ENCODE measurements at regions not wholly inside any gene's neighbourhood (a gene's known extent, or its start where the extent isn't known, plus 50 kb on each side); places are given as distances from the start of the nearest gene placed in this dataset.

DNA sequence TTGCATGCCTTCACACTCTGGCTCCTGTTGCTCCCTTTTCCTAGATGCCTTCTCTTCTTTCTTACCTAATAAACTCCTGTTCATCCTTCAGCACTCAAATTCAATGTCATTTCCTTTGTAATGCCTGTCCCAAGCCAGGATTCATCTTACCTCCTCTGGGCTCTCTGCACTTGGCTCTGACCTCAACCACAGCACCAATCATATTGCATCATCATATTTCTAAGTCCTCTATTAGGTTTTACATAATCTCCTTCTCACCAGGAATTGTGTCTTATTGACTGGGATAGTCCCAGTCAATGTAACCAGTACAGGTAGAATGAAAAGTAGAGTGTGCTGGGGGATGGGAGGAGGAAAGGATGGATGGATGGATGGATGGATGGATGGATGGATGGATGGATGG lies 187.1 kb downstream of the NRP2 start:
- H3K9me3 ChIP-seq (ENCODE audit: control insufficient read depth, insufficient read depth, low read depth, low read length): no peaks in the 10 kb centered on the region
- H3K4me2 ChIP-seq (ENCODE audit: extremely low read depth, insufficient read depth, low read length): no peak overlapping the region
- no peaks in the 10 kb centered on the region for H3K4me1 ChIP-seq (ENCODE audit: control insufficient read depth, extremely low read depth, insufficient read depth, low read length)
- H3K27me3 ChIP-seq (ENCODE audit: control insufficient read depth, insufficient read depth, low read length): no peaks in the 10 kb centered on the region
- no peak for TF ChIP-seq EZH2 (IDR thresholded peaks at IDR 0.05; ENCODE audit: low read length, missing control alignments)
- TF ChIP-seq, protein P1, sequence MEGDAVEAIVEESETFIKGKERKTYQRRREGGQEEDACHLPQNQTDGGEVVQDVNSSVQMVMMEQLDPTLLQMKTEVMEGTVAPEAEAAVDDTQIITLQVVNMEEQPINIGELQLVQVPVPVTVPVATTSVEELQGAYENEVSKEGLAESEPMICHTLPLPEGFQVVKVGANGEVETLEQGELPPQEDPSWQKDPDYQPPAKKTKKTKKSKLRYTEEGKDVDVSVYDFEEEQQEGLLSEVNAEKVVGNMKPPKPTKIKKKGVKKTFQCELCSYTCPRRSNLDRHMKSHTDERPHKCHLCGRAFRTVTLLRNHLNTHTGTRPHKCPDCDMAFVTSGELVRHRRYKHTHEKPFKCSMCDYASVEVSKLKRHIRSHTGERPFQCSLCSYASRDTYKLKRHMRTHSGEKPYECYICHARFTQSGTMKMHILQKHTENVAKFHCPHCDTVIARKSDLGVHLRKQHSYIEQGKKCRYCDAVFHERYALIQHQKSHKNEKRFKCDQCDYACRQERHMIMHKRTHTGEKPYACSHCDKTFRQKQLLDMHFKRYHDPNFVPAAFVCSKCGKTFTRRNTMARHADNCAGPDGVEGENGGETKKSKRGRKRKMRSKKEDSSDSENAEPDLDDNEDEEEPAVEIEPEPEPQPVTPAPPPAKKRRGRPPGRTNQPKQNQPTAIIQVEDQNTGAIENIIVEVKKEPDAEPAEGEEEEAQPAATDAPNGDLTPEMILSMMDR (conservative IDR thresholded peaks at IDR 0.05 in 1 of 2, IDR thresholded peaks at IDR 0.05 in 1 of 2; ENCODE audit: low read depth in 1 of 2, low read length in 2 of 2): no peak
- no peaks in the 10 kb centered on the region for H4K20me1 ChIP-seq (ENCODE audit: control insufficient read depth, extremely low read depth, insufficient read depth, low read length)
- no peak overlapping the region for H2AFZ ChIP-seq (ENCODE audit: low read length)
- no peak overlapping the region for H3K4me3 ChIP-seq (replicated peaks in 1 of 4; ENCODE audit: control extremely low read depth in 1 of 4, insufficient read depth in 1 of 4, low read depth in 3 of 4, low read length in 4 of 4)
- no peaks in the 10 kb centered on the region for H3K79me2 ChIP-seq (ENCODE audit: control insufficient read depth, insufficient read depth, low read length)
- DNase-seq (ENCODE audit: low read depth in 2 of 2): no peak
- H3K9ac ChIP-seq (ENCODE audit: insufficient read depth, low read length): no peak overlapping the region
- H3K36me3 ChIP-seq (ENCODE audit: control insufficient read depth, insufficient read depth, low read length): no peaks in the 10 kb centered on the region
- H3K27ac ChIP-seq (ENCODE audit: insufficient read depth, low read length): no peak overlapping the region

DNA sequence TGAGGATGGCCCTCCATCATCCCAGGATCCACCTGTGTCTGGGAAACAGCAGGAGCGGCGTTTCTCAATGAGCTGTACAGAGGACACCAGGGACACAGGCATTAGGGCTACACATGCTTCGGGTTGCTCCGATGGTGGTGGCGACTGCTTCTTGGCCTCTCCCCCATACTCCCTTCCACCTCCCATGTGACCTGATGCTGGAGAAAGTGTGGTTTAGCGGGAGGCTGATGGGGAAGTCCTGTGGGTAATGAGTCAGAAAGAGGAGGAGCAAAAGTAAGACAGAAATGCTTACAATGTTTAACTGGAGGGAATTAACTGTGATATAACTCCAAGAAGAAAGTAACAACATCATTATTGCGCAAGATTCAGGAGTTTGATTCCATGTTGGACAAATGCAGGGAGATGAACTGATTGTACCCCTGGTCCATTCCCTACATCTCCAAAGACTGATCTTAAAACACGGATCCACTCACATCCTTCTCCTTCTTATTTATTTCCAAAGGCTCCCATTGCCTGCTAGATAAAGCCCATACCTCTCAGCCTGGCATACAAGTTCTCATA lies 186.6 kb downstream of the NRP2 start:
- Histone ChIP-seq H3K27ac (ENCODE audit: insufficient read depth, low read length) (no peak overlapping the region), H4K20me1 (ENCODE audit: control insufficient read depth, extremely low read depth, insufficient read depth, low read length) (no peaks in the 10 kb centered on the region), H3K27me3 (ENCODE audit: control insufficient read depth, insufficient read depth, low read length) (no peaks in the 10 kb centered on the region), H2AFZ (ENCODE audit: low read length) (no peak overlapping the region), H3K79me2 (ENCODE audit: control insufficient read depth, insufficient read depth, low read length) (no peaks in the 10 kb centered on the region), H3K4me1 (ENCODE audit: control insufficient read depth, extremely low read depth, insufficient read depth, low read length) (no peaks in the 10 kb centered on the region), H3K9ac (ENCODE audit: insufficient read depth, low read length) (no peak overlapping the region), H3K9me3 (ENCODE audit: control insufficient read depth, insufficient read depth, low read depth, low read length) (no peaks in the 10 kb centered on the region), H3K36me3 (ENCODE audit: control insufficient read depth, insufficient read depth, low read length) (no peaks in the 10 kb centered on the region), H3K4me3 (replicated peaks in 1 of 4; ENCODE audit: control extremely low read depth in 1 of 4, insufficient read depth in 1 of 4, low read depth in 3 of 4, low read length in 4 of 4) (no peak overlapping the region), H3K4me2 (ENCODE audit: extremely low read depth, insufficient read depth, low read length) (no peak overlapping the region)
- TF ChIP-seq EZH2 (IDR thresholded peaks at IDR 0.05; ENCODE audit: low read length, missing control alignments): no peak
- TF ChIP-seq, protein P1 (conservative IDR thresholded peaks at IDR 0.05 in 1 of 2, IDR thresholded peaks at IDR 0.05 in 1 of 2; ENCODE audit: low read depth in 1 of 2, low read length in 2 of 2): no peak
- peak; percentile 38 to 88 for DNase-seq (ENCODE audit: low read depth in 2 of 2)

DNA sequence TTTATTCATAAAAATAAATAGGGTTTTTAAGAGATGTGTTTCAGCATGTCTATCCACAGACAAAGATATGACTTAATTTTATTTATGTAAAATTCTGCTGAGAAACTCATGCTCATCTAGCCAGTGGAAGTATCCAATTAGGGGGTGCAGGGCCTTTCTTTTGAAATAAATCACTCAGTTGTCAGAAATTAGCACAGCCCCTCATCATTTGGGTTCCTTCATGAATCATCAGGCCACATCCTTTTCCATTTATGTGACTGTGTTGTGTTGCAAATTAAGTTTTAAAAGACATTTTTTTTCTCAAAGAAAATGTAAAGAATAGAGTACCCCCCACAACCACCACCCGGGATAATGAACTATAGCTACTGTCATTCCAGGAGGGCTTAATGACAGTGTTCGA lies 185.8 kb downstream of the NRP2 start:
- Histone ChIP-seq H3K9me3 (ENCODE audit: control insufficient read depth, insufficient read depth, low read depth, low read length) (no peaks in the 10 kb centered on the region), H3K4me1 (ENCODE audit: control insufficient read depth, extremely low read depth, insufficient read depth, low read length) (no peaks in the 10 kb centered on the region), H3K9ac (ENCODE audit: insufficient read depth, low read length) (no peak overlapping the region), H3K4me2 (ENCODE audit: extremely low read depth, insufficient read depth, low read length) (no peak overlapping the region), H4K20me1 (ENCODE audit: control insufficient read depth, extremely low read depth, insufficient read depth, low read length) (no peaks in the 10 kb centered on the region), H3K79me2 (ENCODE audit: control insufficient read depth, insufficient read depth, low read length) (no peaks in the 10 kb centered on the region), H3K36me3 (ENCODE audit: control insufficient read depth, insufficient read depth, low read length) (no peaks in the 10 kb centered on the region), H3K4me3 (replicated peaks in 1 of 4; ENCODE audit: control extremely low read depth in 1 of 4, insufficient read depth in 1 of 4, low read depth in 3 of 4, low read length in 4 of 4) (no peak overlapping the region), H3K27ac (ENCODE audit: insufficient read depth, low read length) (no peak overlapping the region), H2AFZ (ENCODE audit: low read length) (no peak overlapping the region), H3K27me3 (ENCODE audit: control insufficient read depth, insufficient read depth, low read length) (no peaks in the 10 kb centered on the region)
- no peak for DNase-seq (ENCODE audit: low read depth in 2 of 2)
- TF ChIP-seq, protein P1 (conservative IDR thresholded peaks at IDR 0.05 in 1 of 2, IDR thresholded peaks at IDR 0.05 in 1 of 2; ENCODE audit: low read depth in 1 of 2, low read length in 2 of 2): no peak

All from fibroblast of lung (primary cell).